A549 (cell line): ENCODE measurements at regions not wholly inside any gene's neighbourhood (a gene's known extent, or its start where the extent isn't known, plus 50 kb on each side); places are given as distances from the start of the nearest gene placed in this dataset.

Experiments used
- ATAC-seq, 2 experiments: fragments of 200-7000 bp in 1 of 2; fragments of >200 bp in 1 of 2; cut with Nextera tagmentation in 1 of 2; cut with Tn5 transposase in 1 of 2; 3 replicates each; pipeline versions ENCODE4 v1.8.0 to v1.9.1; 2018 to 2020; ENCODE audit warnings: mild to moderate bottlenecking in 1 of 2, moderate library complexity in 1 of 2
- CTCF ChIA-PET: fragments of 300-600 bp; sonication (Branson Sonifier 250); formaldehyde crosslinking; extraction: SDS; loops from one replicate; lab custom pipeline; 2021; ENCODE audit warnings: antibody characterized with exemption, inconsistent platforms; lab: Yijun Ruan, JAX
- POLR2A ChIA-PET: fragments of 350-600 bp; formaldehyde crosslinking; extraction: SDS; loops from one replicate; lab custom pipeline; 2021; ENCODE audit warnings: antibody characterized with exemption, inconsistent platforms; lab: Yijun Ruan, JAX
- DNase-seq, 2 experiments: peaks; one replicate each; pipeline versions ENCODE4 v3.0.0 to v3.0.0-alpha.2; 2011 to 2016; ENCODE audit warnings: low read depth in 1 of 2, low spot score in 1 of 2
- FAIRE-seq: peaks from 2 replicates; lab custom pipeline; 2011; peaks lifted over from hg19 to GRCh38; lab: Jason Lieb, UNC
- H3K27ac ChIP-seq, 2 experiments: fragments of >200 bp; sonication (Bioruptor Twin); formaldehyde crosslinking; 3 replicates each; pipeline ENCODE4 v1.5.1; 2016 to 2017
- H3K4me1 ChIP-seq: fragments of >200 bp; sonication (Bioruptor Twin); formaldehyde crosslinking; 3 replicates; pipeline ENCODE4 v1.6.1; 2016
- H3K4me2 ChIP-seq: fragments of >200 bp; sonication (Bioruptor Twin); formaldehyde crosslinking; 3 replicates; pipeline ENCODE4 v1.6.1; 2016
- H3K4me3 ChIP-seq: fragments of >200 bp; sonication (Bioruptor Twin); formaldehyde crosslinking; 3 replicates; pipeline ENCODE4 v1.5.1; 2016
- H3K9me3 ChIP-seq: fragments of >200 bp; sonication (Bioruptor Twin); formaldehyde crosslinking; 3 replicates; pipeline ENCODE4 v1.6.1; 2016
- CBX8 ChIP-seq: fragments of 200-600 bp; sonication (generic); IDR thresholded peaks from 2 replicates; pipeline ENCODE4 v1.6.1; 2016
- CEBPB ChIP-seq, 2 experiments: fragments of >200 bp in 1 of 2; sonication (Bioruptor Twin) in 1 of 2; formaldehyde crosslinking in 1 of 2; IDR thresholded peaks; 2 replicates each; pipeline ENCODE4 v1.6.1; 2012 to 2016
- EP300 ChIP-seq, 2 experiments: fragments of >200 bp; sonication (Bioruptor Twin); formaldehyde crosslinking; IDR thresholded peaks; 2 replicates in 1 of 2; 3 replicates in 1 of 2; pipeline ENCODE4 v1.6.1; 2016 to 2017
- ESRRA ChIP-seq: fragments of 150-350 bp; IDR thresholded peaks from 2 replicates; pipeline ENCODE4 v1.6.1; 2014; ENCODE audit warnings: mild to moderate bottlenecking, low read length, borderline replicate concordance
- FOSB ChIP-seq: fragments of 250-450 bp; sonication (Bioruptor Pico); IDR thresholded peaks from 2 replicates; pipeline ENCODE4 v1.5.0; 2020; ENCODE audit warnings: mild to moderate bottlenecking, moderate library complexity
- FOXS1 ChIP-seq: fragments of 250-450 bp; sonication (Bioruptor Pico); IDR thresholded peaks from 2 replicates; pipeline ENCODE4 v1.5.0; 2020; ENCODE audit warnings: mild to moderate bottlenecking, moderate library complexity
- GATA3 ChIP-seq: IDR thresholded peaks from 2 replicates; pipeline ENCODE4 v1.6.1; 2012; ENCODE audit warnings: borderline replicate concordance
- HDAC2 ChIP-seq: fragments of 200-600 bp; sonication (generic); IDR thresholded peaks from 2 replicates; pipeline ENCODE4 v1.6.1; 2016
- HMGXB4 ChIP-seq: fragments of 250-450 bp; sonication (Bioruptor Pico); IDR thresholded peaks from 2 replicates; pipeline ENCODE4 v1.5.0; 2021; ENCODE audit warnings: mild to moderate bottlenecking, moderate library complexity, borderline replicate concordance
- HOXB5 ChIP-seq: fragments of 250-450 bp; sonication (Bioruptor Pico); IDR thresholded peaks from 2 replicates; pipeline ENCODE4 v1.5.0; 2020; ENCODE audit warnings: mild to moderate bottlenecking, moderate library complexity
- KDM5A ChIP-seq: fragments of 200-600 bp; sonication (generic); IDR thresholded peaks from 2 replicates; pipeline ENCODE4 v1.6.1; 2016; ENCODE audit warnings: antibody characterized with exemption, mild to moderate bottlenecking
- MAFK ChIP-seq: fragments of 450-650 bp; IDR thresholded peaks from 2 replicates; pipeline ENCODE4 v1.6.1; 2014; ENCODE audit not compliant: partially characterized antibody
- RAD21 ChIP-seq, 2 experiments: fragments of >200 bp in 1 of 2; sonication (Bioruptor Twin) in 1 of 2; formaldehyde crosslinking in 1 of 2; IDR thresholded peaks in 1 of 2; conservative IDR thresholded peaks in 1 of 2; 2 replicates in 1 of 2; 3 replicates in 1 of 2; pipeline ENCODE4 v1.6.1; 2012 to 2018; ENCODE audit warnings: inconsistent platforms in 1 of 2
- RARB ChIP-seq: fragments of 250-450 bp; sonication (Bioruptor Pico); IDR thresholded peaks from 2 replicates; pipeline ENCODE4 v1.8.0; 2021; ENCODE audit warnings: mild to moderate bottlenecking, moderate library complexity
- RCOR1 ChIP-seq: fragments of 150-350 bp; IDR thresholded peaks from 2 replicates; pipeline ENCODE4 v1.6.1; 2014; ENCODE audit warnings: antibody characterized with exemption, low read length, low read depth
- RFX5 ChIP-seq: fragments of 450-650 bp; IDR thresholded peaks from 2 replicates; pipeline ENCODE4 v1.7.1; 2014; ENCODE audit warnings: antibody characterized with exemption, mild to moderate bottlenecking, moderate library complexity
- RNF2 ChIP-seq: fragments of 200-600 bp; sonication (generic); IDR thresholded peaks from 2 replicates; pipeline ENCODE4 v1.6.1; 2016; ENCODE audit warnings: low read depth, mild to moderate bottlenecking, antibody characterized with exemption, moderate library complexity, borderline replicate concordance
- SREBF2 ChIP-seq: fragments of 450-650 bp; IDR thresholded peaks from 2 replicates; pipeline ENCODE4 v1.6.1; 2014; ENCODE audit warnings: mild to moderate bottlenecking, moderate library complexity
- TFCP2L1 ChIP-seq: fragments of 250-450 bp; sonication (Bioruptor Pico); IDR thresholded peaks from 2 replicates; pipeline ENCODE4 v1.5.0; 2021; ENCODE audit warnings: mild to moderate bottlenecking
- ZFP36 ChIP-seq: fragments of 450-650 bp; IDR thresholded peaks from 2 replicates; pipeline ENCODE4 v1.6.1; 2014; ENCODE audit warnings: borderline replicate concordance; ENCODE audit not compliant: partially characterized antibody
- ZNF302 ChIP-seq: fragments of 250-450 bp; sonication (Bioruptor Pico); IDR thresholded peaks from 2 replicates; pipeline ENCODE4 v1.9.0; 2021; ENCODE audit warnings: inconsistent platforms, mild to moderate bottlenecking, moderate library complexity
- ZSCAN20 ChIP-seq: fragments of 250-450 bp; sonication (Bioruptor Pico); IDR thresholded peaks from 2 replicates; pipeline ENCODE4 v1.8.0; 2022; ENCODE audit warnings: mild to moderate bottlenecking, moderate library complexity
- WGBS: methylation state at CpG from one replicate; pipeline ENCODE4 v1.1.6; 2017; ENCODE audit errors: missing lambda C conversion rate; 5-methylcytosine and 5-hydroxymethylcytosine counted together
- TF ChIP-seq, protein P1 (sequence below): fragments of 450-650 bp; IDR thresholded peaks from 2 replicates; pipeline ENCODE4 v1.6.1; 2014; ENCODE audit warnings: antibody characterized with exemption
- TF ChIP-seq, protein P2 (sequence below): fragments of 250-450 bp; sonication (Bioruptor Pico); IDR thresholded peaks from 2 replicates; pipeline ENCODE4 v1.5.0; 2020; ENCODE audit warnings: low read depth, mild to moderate bottlenecking, moderate library complexity
- TF ChIP-seq, protein P3 (sequence below): fragments of >200 bp; sonication (Bioruptor Twin); formaldehyde crosslinking; IDR thresholded peaks from 3 replicates; pipeline ENCODE4 v1.5.1; 2016
- TF ChIP-seq, protein P4 (sequence below): fragments of 150-350 bp; IDR thresholded peaks from 2 replicates; pipeline ENCODE4 v1.6.1; 2014; ENCODE audit warnings: low read depth, mild to moderate bottlenecking, low read length

DNA sequence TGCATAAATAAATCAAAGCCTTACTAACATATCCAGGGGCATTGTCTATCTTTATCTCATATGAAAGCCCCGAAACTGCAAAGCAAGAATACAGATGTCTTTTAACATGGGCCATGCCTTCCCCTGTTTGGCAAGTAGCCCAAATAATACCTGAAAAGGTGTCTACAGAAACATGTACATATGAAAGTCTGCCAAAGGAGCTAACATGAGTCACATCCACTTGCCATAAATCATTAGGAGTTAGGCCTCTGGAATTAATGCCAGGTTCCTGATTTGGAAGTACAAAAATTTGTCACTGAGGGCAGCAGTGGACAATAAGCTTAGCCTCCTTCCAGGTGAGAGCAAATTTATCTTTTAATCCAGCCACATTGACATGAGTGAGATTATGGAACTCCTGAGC is 85.5 kb upstream of the PGR start:
- no peak overlapping the region for H3K4me2 ChIP-seq
- CTCF ChIA-PET = no interaction called here
- FAIRE-seq (no peak), ATAC-seq (no peak), DNase-seq (no peak)
- POLR2A ChIA-PET = no interaction called here
- no peaks in the 10 kb centered on the region for H3K4me1 ChIP-seq
- 6% methylated on average over 1 of the region's 1 CpG for WGBS
- H3K9me3 ChIP-seq = no peaks in the 10 kb centered on the region
- TF ChIP-seq SREBF2 (no peak), MAFK (no peak), KDM5A (no peak), EP300 (IDR thresholded peaks at IDR 0.05) (no peak)
- no peak overlapping the region for H3K4me3 ChIP-seq
- no peak overlapping the region for H3K27ac ChIP-seq

DNA sequence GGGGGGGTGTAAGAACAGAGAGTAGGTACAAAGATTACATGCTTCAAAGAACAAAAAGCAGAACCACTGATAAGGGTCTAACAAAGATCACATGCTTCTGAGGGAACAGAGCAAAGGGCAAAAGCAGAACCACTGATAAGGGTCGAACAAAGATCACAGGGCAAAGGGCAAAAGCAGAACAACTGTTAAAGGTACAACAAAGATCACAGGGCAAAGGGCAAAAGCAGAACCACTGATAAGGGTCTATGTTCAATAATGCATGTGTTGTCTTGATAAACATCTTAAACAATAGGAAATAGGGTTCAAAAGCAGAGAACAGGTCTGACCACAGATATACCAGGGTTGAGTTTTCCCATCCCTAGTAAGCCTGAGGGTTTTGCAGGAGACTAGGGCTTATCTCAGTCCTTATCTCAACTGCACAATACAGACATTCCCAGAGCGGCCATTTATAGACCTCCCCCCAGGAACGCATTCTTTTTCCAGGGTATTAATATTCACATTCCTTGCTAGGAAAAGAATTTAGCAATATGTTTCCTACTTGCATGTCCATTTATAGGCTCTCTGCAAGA is 81.9 kb upstream of the PGR start:
- no peak overlapping the region for H3K27ac ChIP-seq
- no peak for FAIRE-seq
- 38% methylated on average over 3 of the region's 3 CpGs for WGBS
- DNase-seq = no peak
- H3K4me2 ChIP-seq = no peak overlapping the region
- H3K4me3 ChIP-seq = no peak overlapping the region
- CTCF ChIA-PET = no interaction called here
- no peaks in the 10 kb centered on the region for H3K9me3 ChIP-seq
- TF ChIP-seq CEBPB (IDR thresholded peaks at IDR 0.05) = no peak
- no peak for TF ChIP-seq ZNF302 (CRISPR knock-in tag)
- TF ChIP-seq HDAC2 = no peak
- TF ChIP-seq, protein P1, sequence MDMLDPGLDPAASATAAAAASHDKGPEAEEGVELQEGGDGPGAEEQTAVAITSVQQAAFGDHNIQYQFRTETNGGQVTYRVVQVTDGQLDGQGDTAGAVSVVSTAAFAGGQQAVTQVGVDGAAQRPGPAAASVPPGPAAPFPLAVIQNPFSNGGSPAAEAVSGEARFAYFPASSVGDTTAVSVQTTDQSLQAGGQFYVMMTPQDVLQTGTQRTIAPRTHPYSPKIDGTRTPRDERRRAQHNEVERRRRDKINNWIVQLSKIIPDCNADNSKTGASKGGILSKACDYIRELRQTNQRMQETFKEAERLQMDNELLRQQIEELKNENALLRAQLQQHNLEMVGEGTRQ = no peak
- no peak for TF ChIP-seq FOXS1 (CRISPR knock-in tag)
- TF ChIP-seq, protein P2, sequence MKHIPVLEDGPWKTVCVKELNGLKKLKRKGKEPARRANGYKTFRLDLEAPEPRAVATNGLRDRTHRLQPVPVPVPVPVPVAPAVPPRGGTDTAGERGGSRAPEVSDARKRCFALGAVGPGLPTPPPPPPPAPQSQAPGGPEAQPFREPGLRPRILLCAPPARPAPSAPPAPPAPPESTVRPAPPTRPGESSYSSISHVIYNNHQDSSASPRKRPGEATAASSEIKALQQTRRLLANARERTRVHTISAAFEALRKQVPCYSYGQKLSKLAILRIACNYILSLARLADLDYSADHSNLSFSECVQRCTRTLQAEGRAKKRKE (CRISPR knock-in tag) = no peak
- no peak for TF ChIP-seq FOSB (CRISPR knock-in tag)
- TF ChIP-seq, protein P3, sequence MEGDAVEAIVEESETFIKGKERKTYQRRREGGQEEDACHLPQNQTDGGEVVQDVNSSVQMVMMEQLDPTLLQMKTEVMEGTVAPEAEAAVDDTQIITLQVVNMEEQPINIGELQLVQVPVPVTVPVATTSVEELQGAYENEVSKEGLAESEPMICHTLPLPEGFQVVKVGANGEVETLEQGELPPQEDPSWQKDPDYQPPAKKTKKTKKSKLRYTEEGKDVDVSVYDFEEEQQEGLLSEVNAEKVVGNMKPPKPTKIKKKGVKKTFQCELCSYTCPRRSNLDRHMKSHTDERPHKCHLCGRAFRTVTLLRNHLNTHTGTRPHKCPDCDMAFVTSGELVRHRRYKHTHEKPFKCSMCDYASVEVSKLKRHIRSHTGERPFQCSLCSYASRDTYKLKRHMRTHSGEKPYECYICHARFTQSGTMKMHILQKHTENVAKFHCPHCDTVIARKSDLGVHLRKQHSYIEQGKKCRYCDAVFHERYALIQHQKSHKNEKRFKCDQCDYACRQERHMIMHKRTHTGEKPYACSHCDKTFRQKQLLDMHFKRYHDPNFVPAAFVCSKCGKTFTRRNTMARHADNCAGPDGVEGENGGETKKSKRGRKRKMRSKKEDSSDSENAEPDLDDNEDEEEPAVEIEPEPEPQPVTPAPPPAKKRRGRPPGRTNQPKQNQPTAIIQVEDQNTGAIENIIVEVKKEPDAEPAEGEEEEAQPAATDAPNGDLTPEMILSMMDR = no peak
- no peak for TF ChIP-seq RFX5
- TF ChIP-seq RARB (CRISPR knock-in tag) = no peak
- POLR2A ChIA-PET = no interaction called here
- no peaks in the 10 kb centered on the region for H3K4me1 ChIP-seq
- no peak for ATAC-seq

- no peak overlapping the region for H3K4me2 ChIP-seq
These were observed 73.0 kb upstream of the PGR start for GRCh38 chr11:101202614-101203013.

GRCh38 chr11:101199416-101199815 is 69.8 kb upstream of the PGR start:
- H3K4me1 ChIP-seq = no peaks in the 10 kb centered on the region
- H3K4me3 ChIP-seq = no peak overlapping the region
- H3K27ac ChIP-seq = no peak overlapping the region
- POLR2A ChIA-PET = no interaction called here
- no peak overlapping the region for H3K4me2 ChIP-seq
- DNase-seq = no peak
- no peaks in the 10 kb centered on the region for H3K9me3 ChIP-seq
- ATAC-seq = no peak
- WGBS = 11% methylated on average over 2 of the region's 2 CpGs
- CTCF ChIA-PET = no interaction called here
- no peak for FAIRE-seq
- TF ChIP-seq RNF2 (no peak), ZSCAN20 (no peak), RAD21 (conservative IDR thresholded peaks at IDR 0.05 in 1 of 2, IDR thresholded peaks at IDR 0.05 in 1 of 2) (no peak), GATA3 (no peak), ESRRA (no peak), HOXB5 (CRISPR knock-in tag) (no peak), TFCP2L1 (CRISPR knock-in tag) (no peak), CBX8 (no peak), RARB (CRISPR knock-in tag) (no peak), KDM5A (no peak), HMGXB4 (CRISPR knock-in tag) (no peak)
- TF ChIP-seq, protein P2 (CRISPR knock-in tag) = no peak
- TF ChIP-seq, protein P4, sequence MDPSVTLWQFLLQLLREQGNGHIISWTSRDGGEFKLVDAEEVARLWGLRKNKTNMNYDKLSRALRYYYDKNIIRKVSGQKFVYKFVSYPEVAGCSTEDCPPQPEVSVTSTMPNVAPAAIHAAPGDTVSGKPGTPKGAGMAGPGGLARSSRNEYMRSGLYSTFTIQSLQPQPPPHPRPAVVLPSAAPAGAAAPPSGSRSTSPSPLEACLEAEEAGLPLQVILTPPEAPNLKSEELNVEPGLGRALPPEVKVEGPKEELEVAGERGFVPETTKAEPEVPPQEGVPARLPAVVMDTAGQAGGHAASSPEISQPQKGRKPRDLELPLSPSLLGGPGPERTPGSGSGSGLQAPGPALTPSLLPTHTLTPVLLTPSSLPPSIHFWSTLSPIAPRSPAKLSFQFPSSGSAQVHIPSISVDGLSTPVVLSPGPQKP = no peak

More at GRCh38 chr11:101202614-101203013, 73.0 kb upstream of the PGR start:
- Histone ChIP-seq H3K4me1 (no peaks in the 10 kb centered on the region), H3K9me3 (no peaks in the 10 kb centered on the region), H3K4me3 (no peak overlapping the region), H3K27ac (no peak overlapping the region)
- DNase-seq (no peak), FAIRE-seq (no peak), ATAC-seq (no peak)
- TF ChIP-seq ZFP36 (no peak), RCOR1 (no peak)
- CTCF ChIA-PET = no interaction called here
- POLR2A ChIA-PET = no interaction called here
